ENCODE measurements at regions not wholly inside any gene's neighbourhood (a gene's known extent, or its start where the extent isn't known, plus 50 kb on each side); places are given as distances from the start of the nearest gene placed in this dataset.

DNA sequence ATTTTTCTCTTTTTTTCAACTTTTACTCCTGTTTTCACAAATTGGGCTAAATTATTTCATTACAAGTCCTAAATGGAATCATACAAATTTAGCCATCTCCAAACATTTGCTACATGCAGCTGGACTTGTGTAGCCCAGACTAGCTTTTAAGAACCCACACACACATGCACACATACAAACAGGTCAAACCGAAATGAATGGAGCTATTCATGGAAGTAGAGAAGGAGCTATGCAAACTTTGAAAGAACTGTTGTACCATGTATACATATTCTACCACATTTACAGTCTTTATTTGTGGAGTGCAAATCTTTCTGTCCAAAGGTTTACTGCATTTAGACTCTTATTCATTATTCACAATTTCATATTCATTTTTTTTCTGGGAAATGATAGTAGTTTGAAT is 189.1 kb upstream of the RNPC3 start:
- TF ChIP-seq POLR2A (IDR thresholded peaks at IDR 0.05; ENCODE audit: low read length) (no peak), GATA1 (IDR thresholded peaks at IDR 0.05; ENCODE audit: low read depth, low read length) (no peak)
